ENCODE measurements at regions not wholly inside any gene's neighbourhood (a gene's known extent, or its start where the extent isn't known, plus 50 kb on each side); places are given as distances from the start of the nearest gene placed in this dataset.

- in situ Hi-C loops (cut with MboI; ENCODE audit: low pct_unique_long_range_greater_than_20kb, low sequenced_read_pairs, unreplicated experiment) = no loop called here
- TF ChIP-seq, protein P1, sequence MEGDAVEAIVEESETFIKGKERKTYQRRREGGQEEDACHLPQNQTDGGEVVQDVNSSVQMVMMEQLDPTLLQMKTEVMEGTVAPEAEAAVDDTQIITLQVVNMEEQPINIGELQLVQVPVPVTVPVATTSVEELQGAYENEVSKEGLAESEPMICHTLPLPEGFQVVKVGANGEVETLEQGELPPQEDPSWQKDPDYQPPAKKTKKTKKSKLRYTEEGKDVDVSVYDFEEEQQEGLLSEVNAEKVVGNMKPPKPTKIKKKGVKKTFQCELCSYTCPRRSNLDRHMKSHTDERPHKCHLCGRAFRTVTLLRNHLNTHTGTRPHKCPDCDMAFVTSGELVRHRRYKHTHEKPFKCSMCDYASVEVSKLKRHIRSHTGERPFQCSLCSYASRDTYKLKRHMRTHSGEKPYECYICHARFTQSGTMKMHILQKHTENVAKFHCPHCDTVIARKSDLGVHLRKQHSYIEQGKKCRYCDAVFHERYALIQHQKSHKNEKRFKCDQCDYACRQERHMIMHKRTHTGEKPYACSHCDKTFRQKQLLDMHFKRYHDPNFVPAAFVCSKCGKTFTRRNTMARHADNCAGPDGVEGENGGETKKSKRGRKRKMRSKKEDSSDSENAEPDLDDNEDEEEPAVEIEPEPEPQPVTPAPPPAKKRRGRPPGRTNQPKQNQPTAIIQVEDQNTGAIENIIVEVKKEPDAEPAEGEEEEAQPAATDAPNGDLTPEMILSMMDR (IDR thresholded peaks at IDR 0.05; ENCODE audit: extremely low read depth, insufficient read depth, missing control alignments) = no peak
- no peak for DNase-seq (ENCODE audit: low spot score)
Measured at GRCh38 chr1:59179673-59180072, 117.2 kb upstream of the FGGY start.

GRCh38 chr1:59180735-59181134, 116.2 kb upstream of the FGGY start:
- DNase-seq (ENCODE audit: low spot score) = no peak
- in situ Hi-C loops (cut with MboI; ENCODE audit: low pct_unique_long_range_greater_than_20kb, low sequenced_read_pairs, unreplicated experiment) = no loop called here
- TF ChIP-seq, protein P1 (IDR thresholded peaks at IDR 0.05; ENCODE audit: extremely low read depth, insufficient read depth, missing control alignments) = no peak

DNA sequence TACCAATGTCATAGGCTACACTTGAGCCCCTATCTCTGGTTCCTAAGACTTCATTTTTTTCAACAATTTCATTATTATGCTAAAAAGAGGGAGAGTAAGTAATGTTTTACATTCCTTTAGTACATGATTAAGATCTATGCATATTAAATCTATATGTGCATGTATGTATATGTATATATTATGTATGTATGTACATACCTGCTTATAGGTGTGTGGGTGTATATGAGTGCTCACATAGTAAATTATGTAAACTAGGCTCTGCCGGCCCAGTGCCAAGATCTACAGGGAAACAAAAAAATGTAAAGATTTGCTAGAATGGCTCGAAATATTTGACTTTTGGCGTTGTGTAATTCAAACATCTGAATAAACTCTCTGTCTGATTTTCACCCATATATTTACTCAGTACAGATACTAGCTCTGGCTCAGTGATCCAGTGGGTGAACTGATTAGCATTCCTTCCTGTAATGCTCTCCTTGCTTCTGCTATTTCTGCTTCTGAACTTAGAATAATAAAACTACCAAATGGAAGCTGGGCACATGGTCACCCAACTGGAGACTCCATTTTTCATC, 113.1 kb upstream of the FGGY start:
- DNase-seq (ENCODE audit: low spot score) = no peak
- TF ChIP-seq, protein P1 (IDR thresholded peaks at IDR 0.05; ENCODE audit: extremely low read depth, insufficient read depth, missing control alignments) = no peak
- in situ Hi-C loops (cut with MboI; ENCODE audit: low pct_unique_long_range_greater_than_20kb, low sequenced_read_pairs, unreplicated experiment) = no loop called here

DNA sequence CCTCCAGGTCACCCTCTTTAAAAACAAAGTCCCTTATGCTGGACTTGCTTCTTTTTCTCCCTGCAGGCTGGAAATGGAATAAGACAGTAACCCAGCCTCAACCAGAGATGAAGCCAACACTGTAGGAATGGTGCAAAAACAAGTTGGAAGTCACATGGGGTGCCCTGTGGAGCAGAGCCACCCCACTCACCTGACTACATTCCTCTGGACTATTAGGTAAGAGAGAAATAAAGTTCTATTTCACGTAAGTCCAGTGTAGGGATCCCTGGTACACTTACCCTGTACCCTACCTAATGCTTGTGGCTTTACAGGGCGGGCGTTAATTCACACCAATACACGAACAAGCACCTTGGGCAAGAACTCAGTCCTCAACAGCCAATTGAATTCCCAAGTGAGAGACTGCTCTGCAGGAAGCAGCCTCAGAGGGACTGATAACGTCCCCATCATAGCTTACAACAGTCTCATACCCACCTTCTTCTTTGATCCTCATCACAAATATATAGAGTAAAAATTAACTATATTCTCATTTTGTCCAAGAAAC, 112.5 kb upstream of the FGGY start:
- in situ Hi-C loops (cut with MboI; ENCODE audit: low pct_unique_long_range_greater_than_20kb, low sequenced_read_pairs, unreplicated experiment) = no loop called here
- TF ChIP-seq, protein P1 (IDR thresholded peaks at IDR 0.05; ENCODE audit: extremely low read depth, insufficient read depth, missing control alignments) = no peak
- DNase-seq (ENCODE audit: low spot score) = no peak

DNA sequence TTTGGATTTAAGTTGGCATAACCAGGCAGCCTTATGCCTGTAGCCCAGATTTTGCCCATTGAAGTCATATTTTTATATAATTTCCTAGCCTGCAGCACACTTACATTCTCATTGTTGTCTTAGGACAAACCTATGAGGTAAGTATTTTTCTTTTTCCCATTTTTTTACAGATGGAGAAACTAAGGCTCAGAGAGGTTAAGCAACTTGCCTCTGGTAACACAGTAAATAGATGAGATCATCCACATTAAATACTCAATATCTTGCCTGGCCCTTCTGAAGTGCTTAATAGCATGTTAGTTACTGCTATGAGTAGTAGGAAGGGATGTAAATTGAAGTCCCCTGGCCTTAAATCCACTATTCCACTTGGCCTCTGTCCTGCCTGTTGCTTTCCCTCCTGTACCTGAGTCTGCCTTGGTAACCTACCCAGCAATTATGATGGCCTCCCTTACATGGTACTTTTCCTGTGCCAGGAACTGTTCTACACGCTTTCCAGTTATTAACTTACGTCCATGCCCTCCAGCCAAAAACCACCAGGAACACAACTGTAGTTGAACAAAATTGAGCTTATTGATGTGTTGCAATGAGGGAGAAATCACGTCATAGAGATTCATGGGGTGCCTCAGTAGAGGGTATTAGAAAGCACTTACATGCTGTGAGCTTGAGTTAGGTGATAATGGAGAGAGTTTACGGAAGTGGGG, 111.6 kb upstream of the FGGY start:
- TF ChIP-seq, protein P1 (IDR thresholded peaks at IDR 0.05; ENCODE audit: extremely low read depth, insufficient read depth, missing control alignments) = no peak
- in situ Hi-C loops (cut with MboI; ENCODE audit: low pct_unique_long_range_greater_than_20kb, low sequenced_read_pairs, unreplicated experiment) = no loop called here
- no peak for DNase-seq (ENCODE audit: low spot score)

DNA sequence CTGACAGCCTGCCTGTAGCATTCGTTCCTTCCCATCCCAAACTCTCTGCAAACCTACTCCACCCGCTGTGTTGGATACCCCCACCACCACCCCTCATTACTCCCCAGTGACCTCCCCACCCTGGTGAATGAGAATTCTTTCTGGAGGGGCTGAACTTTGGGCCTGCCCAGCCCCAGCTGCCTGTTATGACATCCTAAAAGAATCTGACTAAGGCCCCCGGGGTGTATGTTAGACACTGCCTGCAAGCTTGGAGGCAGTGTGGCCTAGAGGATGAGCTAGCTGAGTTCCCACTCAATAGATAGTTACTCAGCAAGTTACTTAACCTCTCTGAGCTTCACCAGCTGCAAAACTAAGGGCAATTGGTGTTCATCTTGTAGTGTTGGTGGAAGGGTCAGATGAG, 110.2 kb upstream of the FGGY start:
- in situ Hi-C loops (cut with MboI; ENCODE audit: low pct_unique_long_range_greater_than_20kb, low sequenced_read_pairs, unreplicated experiment) = no loop called here
- TF ChIP-seq, protein P1 (IDR thresholded peaks at IDR 0.05; ENCODE audit: extremely low read depth, insufficient read depth, missing control alignments) = no peak
- DNase-seq (ENCODE audit: low spot score) = no peak
